H54 (cell line): ENCODE measurements at regions not wholly inside any gene's neighbourhood (a gene's known extent, or its start where the extent isn't known, plus 50 kb on each side); places are given as distances from the start of the nearest gene placed in this dataset.

Experiments
- DNase-seq: peaks from one replicate; pipeline ENCODE4 v3.0.0; 2011; ENCODE audit warnings: low spot score, mixed read lengths; ENCODE audit not compliant: insufficient read length
- FAIRE-seq: peaks from 3 replicates; lab custom pipeline; 2011; peaks lifted over from hg19 to GRCh38; lab: Jason Lieb, UNC
- POLR2A ChIP-seq: IDR thresholded peaks from 2 replicates; pipeline ENCODE4 v1.6.1; 2011; ENCODE audit warnings: low read depth, mild to moderate bottlenecking, low read length

GRCh38 chr7:18278316-18278715 is 217.2 kb upstream of the HDAC9 start:
- FAIRE-seq = no peak
- DNase-seq = no peak

GRCh38 chr7:18283045-18283444 is 212.5 kb upstream of the HDAC9 start:
- no peak for DNase-seq
- peak; percentile 38 for FAIRE-seq
- no peak for TF ChIP-seq POLR2A

More at GRCh38 chr7:18278316-18278715, 217.2 kb upstream of the HDAC9 start:
- no peak for TF ChIP-seq POLR2A

GRCh38 chr7:18287482-18287881 is 208.1 kb upstream of the HDAC9 start:
- FAIRE-seq (no peak), DNase-seq (no peak)
- no peak for TF ChIP-seq POLR2A

GRCh38 chr7:18288322-18289037 is 207.1 kb upstream of the HDAC9 start:
- FAIRE-seq = peak; percentile 76
- no peak for DNase-seq
- TF ChIP-seq POLR2A = no peak

GRCh38 chr7:18289788-18290187 is 205.8 kb upstream of the HDAC9 start:
- no peak for FAIRE-seq
- no peak for DNase-seq
- no peak for TF ChIP-seq POLR2A

- no peak for TF ChIP-seq POLR2A
- FAIRE-seq (peak; percentile 36), DNase-seq (no peak)
These were observed 205.3 kb upstream of the HDAC9 start for GRCh38 chr7:18290223-18290622.

- FAIRE-seq (peak; percentile 52), DNase-seq (no peak)
- TF ChIP-seq POLR2A = no peak
These were observed 204.7 kb upstream of the HDAC9 start for GRCh38 chr7:18290865-18291264.

GRCh38 chr7:18292584-18292983 is 203.0 kb upstream of the HDAC9 start:
- no peak for FAIRE-seq

GRCh38 chr7:18293759-18294158 is 201.8 kb upstream of the HDAC9 start:
- FAIRE-seq (no peak), DNase-seq (no peak)
- no peak for TF ChIP-seq POLR2A

More at GRCh38 chr7:18292584-18292983, 203.0 kb upstream of the HDAC9 start:
- no peak for TF ChIP-seq POLR2A
- DNase-seq = no peak

GRCh38 chr7:18294411-18294810 is 201.1 kb upstream of the HDAC9 start:
- no peak for TF ChIP-seq POLR2A
- FAIRE-seq (no peak), DNase-seq (no peak)

- no peak for TF ChIP-seq POLR2A
- DNase-seq = no peak
- no peak for FAIRE-seq
These were observed 199.6 kb upstream of the HDAC9 start for GRCh38 chr7:18295781-18296423.

GRCh38 chr7:18302097-18302496 is 193.5 kb upstream of the HDAC9 start:
- peak; percentile 55 for FAIRE-seq
- TF ChIP-seq POLR2A = no peak
- no peak for DNase-seq

GRCh38 chr7:18305866-18306265 is 189.7 kb upstream of the HDAC9 start:
- DNase-seq (no peak), FAIRE-seq (no peak)
- no peak for TF ChIP-seq POLR2A

GRCh38 chr7:18306696-18307095 is 188.9 kb upstream of the HDAC9 start:
- DNase-seq = no peak
- FAIRE-seq = no peak
- no peak for TF ChIP-seq POLR2A

GRCh38 chr7:18308938-18309337 is 186.6 kb upstream of the HDAC9 start:
- no peak for TF ChIP-seq POLR2A
- DNase-seq = no peak
- peak; percentile 58 for FAIRE-seq

- FAIRE-seq = no peak
- DNase-seq = no peak
- TF ChIP-seq POLR2A = no peak
These were observed 183.1 kb upstream of the HDAC9 start for GRCh38 chr7:18312482-18312881.
